ENCODE measurements at regions not wholly inside any gene's neighbourhood (a gene's known extent, or its start where the extent isn't known, plus 50 kb on each side); places are given as distances from the start of the nearest gene placed in this dataset.

DNA sequence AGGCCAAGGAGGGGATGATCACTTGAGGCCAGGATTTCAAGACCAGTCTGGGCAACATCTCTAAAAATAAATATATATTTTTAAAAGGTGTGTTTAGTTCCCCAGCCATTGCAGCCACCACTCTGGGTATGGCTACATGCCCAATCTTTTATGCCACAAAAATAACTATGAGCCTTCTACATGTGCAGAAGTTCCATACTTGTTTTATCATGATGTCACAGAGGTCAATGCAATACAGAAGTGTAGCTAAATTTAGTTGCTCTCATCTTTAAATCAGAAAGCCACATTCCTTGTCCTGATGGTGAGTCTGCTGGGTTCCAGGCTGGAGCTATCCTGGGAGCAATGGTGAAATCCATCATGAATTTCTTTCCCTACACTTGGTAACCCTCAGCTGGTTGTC is 436.3 kb downstream of the DYNC2H1 start:
- TF ChIP-seq ETV6 (CRISPR knock-in tag; IDR thresholded peaks at IDR 0.05) (no peak), FOXJ3 (CRISPR knock-in tag; IDR thresholded peaks at IDR 0.05; ENCODE audit: borderline replicate concordance) (no peak), TP53 (CRISPR knock-in tag; IDR thresholded peaks at IDR 0.05) (no peak)
- TF ChIP-seq, protein P1, sequence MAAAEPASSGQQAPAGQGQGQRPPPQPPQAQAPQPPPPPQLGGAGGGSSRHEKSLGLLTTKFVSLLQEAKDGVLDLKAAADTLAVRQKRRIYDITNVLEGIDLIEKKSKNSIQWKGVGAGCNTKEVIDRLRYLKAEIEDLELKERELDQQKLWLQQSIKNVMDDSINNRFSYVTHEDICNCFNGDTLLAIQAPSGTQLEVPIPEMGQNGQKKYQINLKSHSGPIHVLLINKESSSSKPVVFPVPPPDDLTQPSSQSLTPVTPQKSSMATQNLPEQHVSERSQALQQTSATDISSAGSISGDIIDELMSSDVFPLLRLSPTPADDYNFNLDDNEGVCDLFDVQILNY (CRISPR knock-in tag; IDR thresholded peaks at IDR 0.05) = no peak
- TF ChIP-seq, protein P2, sequence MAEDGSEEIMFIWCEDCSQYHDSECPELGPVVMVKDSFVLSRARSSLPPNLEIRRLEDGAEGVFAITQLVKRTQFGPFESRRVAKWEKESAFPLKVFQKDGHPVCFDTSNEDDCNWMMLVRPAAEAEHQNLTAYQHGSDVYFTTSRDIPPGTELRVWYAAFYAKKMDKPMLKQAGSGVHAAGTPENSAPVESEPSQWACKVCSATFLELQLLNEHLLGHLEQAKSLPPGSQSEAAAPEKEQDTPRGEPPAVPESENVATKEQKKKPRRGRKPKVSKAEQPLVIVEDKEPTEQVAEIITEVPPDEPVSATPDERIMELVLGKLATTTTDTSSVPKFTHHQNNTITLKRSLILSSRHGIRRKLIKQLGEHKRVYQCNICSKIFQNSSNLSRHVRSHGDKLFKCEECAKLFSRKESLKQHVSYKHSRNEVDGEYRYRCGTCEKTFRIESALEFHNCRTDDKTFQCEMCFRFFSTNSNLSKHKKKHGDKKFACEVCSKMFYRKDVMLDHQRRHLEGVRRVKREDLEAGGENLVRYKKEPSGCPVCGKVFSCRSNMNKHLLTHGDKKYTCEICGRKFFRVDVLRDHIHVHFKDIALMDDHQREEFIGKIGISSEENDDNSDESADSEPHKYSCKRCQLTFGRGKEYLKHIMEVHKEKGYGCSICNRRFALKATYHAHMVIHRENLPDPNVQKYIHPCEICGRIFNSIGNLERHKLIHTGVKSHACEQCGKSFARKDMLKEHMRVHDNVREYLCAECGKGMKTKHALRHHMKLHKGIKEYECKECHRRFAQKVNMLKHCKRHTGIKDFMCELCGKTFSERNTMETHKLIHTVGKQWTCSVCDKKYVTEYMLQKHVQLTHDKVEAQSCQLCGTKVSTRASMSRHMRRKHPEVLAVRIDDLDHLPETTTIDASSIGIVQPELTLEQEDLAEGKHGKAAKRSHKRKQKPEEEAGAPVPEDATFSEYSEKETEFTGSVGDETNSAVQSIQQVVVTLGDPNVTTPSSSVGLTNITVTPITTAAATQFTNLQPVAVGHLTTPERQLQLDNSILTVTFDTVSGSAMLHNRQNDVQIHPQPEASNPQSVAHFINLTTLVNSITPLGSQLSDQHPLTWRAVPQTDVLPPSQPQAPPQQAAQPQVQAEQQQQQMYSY (CRISPR knock-in tag; IDR thresholded peaks at IDR 0.05) = no peak
